Progenitor cell of endocrine pancreas (in vitro differentiated cells): ENCODE measurements at regions not wholly inside any gene's neighbourhood (a gene's known extent, or its start where the extent isn't known, plus 50 kb on each side); places are given as distances from the start of the nearest gene placed in this dataset.

Experiments used
- DNase-seq: peaks from one replicate; pipeline ENCODE4 v3.0.0; 2021; ENCODE audit warnings: low spot score; ENCODE audit not compliant: unreplicated experiment
- H3K27ac Mint-ChIP-seq: 2 replicates; pipeline ENCODE4 v1.8.0; 2021; ENCODE audit warnings: mild to moderate bottlenecking, moderate library complexity, mixed read lengths
- H3K27me3 Mint-ChIP-seq: 2 replicates; pipeline ENCODE4 v1.8.0; 2021; ENCODE audit warnings: mixed read lengths
- H3K36me3 Mint-ChIP-seq: 2 replicates; pipeline ENCODE4 v1.8.0; 2022; ENCODE audit warnings: mixed read lengths; ENCODE audit not compliant: insufficient read depth
- H3K4me1 Mint-ChIP-seq: 2 replicates; pipeline ENCODE4 v1.8.0; 2021; ENCODE audit warnings: low read depth, mixed read lengths
- H3K4me3 Mint-ChIP-seq: 2 replicates; pipeline ENCODE4 v1.8.0; 2021; ENCODE audit warnings: low read depth, mild to moderate bottlenecking, moderate library complexity, mixed read lengths
- H3K9me3 Mint-ChIP-seq: 2 replicates; pipeline ENCODE4 v1.8.0; 2021; ENCODE audit warnings: low read depth, mixed read lengths
- CTCF ChIP-seq: fragments of 200-600 bp; sonication (generic); IDR thresholded peaks from one replicate; pipeline ENCODE4 v1.5.0; 2021; ENCODE audit warnings: antibody characterized with exemption, mild to moderate bottlenecking; ENCODE audit not compliant: unreplicated experiment

GRCh38 chr3:74546426-74546825, 68.0 kb downstream of the CNTN3 start:
- Mint-ChIP-seq H3K27me3 (no peaks in the 10 kb centered on the region), H3K27ac (no peak overlapping the region), H3K4me1 (peaks cover 7% of the 10 kb centered on the region), H3K4me3 (no peak overlapping the region), H3K36me3 (no peaks in the 10 kb centered on the region), H3K9me3 (peaks cover 6% of the 10 kb centered on the region)
- TF ChIP-seq CTCF, result no peak
- DNase-seq, result no peak

GRCh38 chr3:74542441-74542840, 72.0 kb downstream of the CNTN3 start:
- Mint-ChIP-seq H3K4me3 (no peak overlapping the region), H3K9me3 (peaks cover 3% of the 10 kb centered on the region), H3K4me1 (peaks cover 5% of the 10 kb centered on the region), H3K27ac (no peak overlapping the region), H3K27me3 (no peaks in the 10 kb centered on the region), H3K36me3 (no peaks in the 10 kb centered on the region)
- DNase-seq, result no peak
- no peak for TF ChIP-seq CTCF

GRCh38 chr3:74539876-74540275, 74.6 kb downstream of the CNTN3 start:
- no peak for DNase-seq
- no peak overlapping the region for H3K4me3 Mint-ChIP-seq
- H3K4me1 Mint-ChIP-seq, result peaks cover 5% of the 10 kb centered on the region
- no peaks in the 10 kb centered on the region for H3K36me3 Mint-ChIP-seq
- no peaks in the 10 kb centered on the region for H3K27me3 Mint-ChIP-seq
- TF ChIP-seq CTCF, result no peak
- H3K27ac Mint-ChIP-seq, result no peak overlapping the region
- no peaks in the 10 kb centered on the region for H3K9me3 Mint-ChIP-seq

- no peaks in the 10 kb centered on the region for H3K27me3 Mint-ChIP-seq
- no peak for TF ChIP-seq CTCF
Observed at GRCh38 chr3:74538669-74539068, 75.8 kb downstream of the CNTN3 start.

GRCh38 chr3:74537857-74538256, 76.6 kb downstream of the CNTN3 start:
- DNase-seq, result no peak
- no peak overlapping the region for H3K4me3 Mint-ChIP-seq
- no peak for TF ChIP-seq CTCF
- no peaks in the 10 kb centered on the region for H3K9me3 Mint-ChIP-seq
- no peaks in the 10 kb centered on the region for H3K27me3 Mint-ChIP-seq
- no peak overlapping the region for H3K27ac Mint-ChIP-seq
- no peaks in the 10 kb centered on the region for H3K36me3 Mint-ChIP-seq
- peaks cover 1% of the 10 kb centered on the region for H3K4me1 Mint-ChIP-seq

More at GRCh38 chr3:74538669-74539068, 75.8 kb downstream of the CNTN3 start:
- Mint-ChIP-seq H3K27ac (no peak overlapping the region), H3K4me3 (no peak overlapping the region), H3K36me3 (no peaks in the 10 kb centered on the region), H3K9me3 (no peaks in the 10 kb centered on the region), H3K4me1 (peaks cover 1% of the 10 kb centered on the region)
- DNase-seq, result no peak
